Stimulated activated memory B cell treated with anti-CD40 and anti-IgM and Interleukin-4, amounts not matched to agents 10 μg/mL and 1 μg/mL and 100 μg/mL, for 72 hours (primary cell): ENCODE measurements at regions not wholly inside any gene's neighbourhood (a gene's known extent, or its start where the extent isn't known, plus 50 kb on each side); places are given as distances from the start of the nearest gene placed in this dataset.

ENCODE experiments used
- ATAC-seq: fragments of 150-1000 bp; cut with Tn5 transposase; 2 replicates; pipeline ENCODE4 v1.10.0; 2021
- H3K27ac Mint-ChIP-seq: one replicate; pipeline ENCODE4 v1.8.0; 2022; ENCODE audit warnings: mild to moderate bottlenecking, mixed read lengths
- H3K27me3 Mint-ChIP-seq: one replicate; pipeline ENCODE4 v1.8.0; 2022; ENCODE audit warnings: mixed read lengths
- H3K36me3 Mint-ChIP-seq: one replicate; pipeline ENCODE4 v1.8.0; 2022; ENCODE audit warnings: mixed read lengths
- H3K4me1 Mint-ChIP-seq: one replicate; pipeline ENCODE4 v1.8.0; 2022; ENCODE audit warnings: mixed read lengths
- H3K4me3 Mint-ChIP-seq: one replicate; pipeline ENCODE4 v1.8.0; 2022; ENCODE audit warnings: mild to moderate bottlenecking, moderate library complexity, mixed read lengths
- H3K9me3 Mint-ChIP-seq: one replicate; pipeline ENCODE4 v1.8.0; 2022; ENCODE audit warnings: mixed read lengths

GRCh38 chr1:112232848-112233247 is 163.2 kb upstream of the CTTNBP2NL start:
- Mint-ChIP-seq H3K4me3 (no peak overlapping the region), H3K27me3 (peaks cover 18% of the 10 kb centered on the region), H3K27ac (no peak overlapping the region), H3K4me1 (no peaks in the 10 kb centered on the region), H3K36me3 (no peaks in the 10 kb centered on the region), H3K9me3 (peaks cover 10% of the 10 kb centered on the region)
- ATAC-seq: peak; percentile 43

GRCh38 chr1:112234710-112235109 is 161.3 kb upstream of the CTTNBP2NL start:
- Mint-ChIP-seq H3K4me1 (no peaks in the 10 kb centered on the region), H3K27ac (no peak overlapping the region), H3K4me3 (no peak overlapping the region), H3K27me3 (peaks cover 18% of the 10 kb centered on the region), H3K9me3 (no peaks in the 10 kb centered on the region), H3K36me3 (no peaks in the 10 kb centered on the region)
- ATAC-seq: no peak

GRCh38 chr1:112237983-112238545 is 157.9 kb upstream of the CTTNBP2NL start:
- Mint-ChIP-seq H3K9me3 (no peaks in the 10 kb centered on the region), H3K36me3 (no peaks in the 10 kb centered on the region), H3K4me1 (no peaks in the 10 kb centered on the region), H3K4me3 (no peak overlapping the region), H3K27ac (no peak overlapping the region), H3K27me3 (peaks cover 12% of the 10 kb centered on the region)
- ATAC-seq: no peak

- ATAC-seq: no peak
- peaks cover 12% of the 10 kb centered on the region for H3K27me3 Mint-ChIP-seq
- no peaks in the 10 kb centered on the region for H3K36me3 Mint-ChIP-seq
- no peak overlapping the region for H3K4me3 Mint-ChIP-seq
- no peaks in the 10 kb centered on the region for H3K4me1 Mint-ChIP-seq
- no peaks in the 10 kb centered on the region for H3K9me3 Mint-ChIP-seq
- H3K27ac Mint-ChIP-seq: no peak overlapping the region
Measured at GRCh38 chr1:112239683-112240330, 156.2 kb upstream of the CTTNBP2NL start.

GRCh38 chr1:112242470-112242869 is 153.5 kb upstream of the CTTNBP2NL start:
- no peak overlapping the region for H3K4me3 Mint-ChIP-seq
- no peak overlapping the region for H3K27ac Mint-ChIP-seq
- no peaks in the 10 kb centered on the region for H3K9me3 Mint-ChIP-seq
- no peaks in the 10 kb centered on the region for H3K4me1 Mint-ChIP-seq
- peaks cover 12% of the 10 kb centered on the region for H3K27me3 Mint-ChIP-seq
- H3K36me3 Mint-ChIP-seq: no peaks in the 10 kb centered on the region
- no peak for ATAC-seq

- no peaks in the 10 kb centered on the region for H3K36me3 Mint-ChIP-seq
- no peaks in the 10 kb centered on the region for H3K9me3 Mint-ChIP-seq
- ATAC-seq: no peak
- no peaks in the 10 kb centered on the region for H3K4me1 Mint-ChIP-seq
- peaks cover 12% of the 10 kb centered on the region for H3K27me3 Mint-ChIP-seq
- H3K27ac Mint-ChIP-seq: no peak overlapping the region
- H3K4me3 Mint-ChIP-seq: no peak overlapping the region
Measured at GRCh38 chr1:112244131-112244530, 151.9 kb upstream of the CTTNBP2NL start.

GRCh38 chr1:112245114-112245513 is 150.9 kb upstream of the CTTNBP2NL start:
- peaks cover 19% of the 10 kb centered on the region for H3K27me3 Mint-ChIP-seq

GRCh38 chr1:112247036-112247597 is 148.9 kb upstream of the CTTNBP2NL start:
- Mint-ChIP-seq H3K27me3 (peaks cover 17% of the 10 kb centered on the region), H3K36me3 (no peaks in the 10 kb centered on the region), H3K4me3 (no peak overlapping the region), H3K9me3 (no peaks in the 10 kb centered on the region), H3K4me1 (no peaks in the 10 kb centered on the region), H3K27ac (no peak overlapping the region)
- no peak for ATAC-seq

More at GRCh38 chr1:112245114-112245513, 150.9 kb upstream of the CTTNBP2NL start:
- Mint-ChIP-seq H3K4me1 (no peaks in the 10 kb centered on the region), H3K9me3 (no peaks in the 10 kb centered on the region), H3K4me3 (no peak overlapping the region), H3K27ac (no peak overlapping the region), H3K36me3 (no peaks in the 10 kb centered on the region)
- ATAC-seq: no peak

GRCh38 chr1:112247961-112248360 is 148.1 kb upstream of the CTTNBP2NL start:
- H3K36me3 Mint-ChIP-seq: no peaks in the 10 kb centered on the region
- no peaks in the 10 kb centered on the region for H3K9me3 Mint-ChIP-seq
- no peak overlapping the region for H3K27ac Mint-ChIP-seq
- ATAC-seq: no peak
- no peaks in the 10 kb centered on the region for H3K4me1 Mint-ChIP-seq
- H3K4me3 Mint-ChIP-seq: no peak overlapping the region
- H3K27me3 Mint-ChIP-seq: peaks cover 26% of the 10 kb centered on the region

- Mint-ChIP-seq H3K9me3 (no peaks in the 10 kb centered on the region), H3K4me1 (no peaks in the 10 kb centered on the region), H3K4me3 (no peak overlapping the region), H3K27ac (no peak overlapping the region), H3K36me3 (no peaks in the 10 kb centered on the region), H3K27me3 (peaks cover 40% of the 10 kb centered on the region)
- no peak for ATAC-seq
Measured at GRCh38 chr1:112250892-112251291, 145.1 kb upstream of the CTTNBP2NL start.

- peaks cover 40% of the 10 kb centered on the region for H3K27me3 Mint-ChIP-seq
- no peak for ATAC-seq
- no peaks in the 10 kb centered on the region for H3K9me3 Mint-ChIP-seq
- no peaks in the 10 kb centered on the region for H3K36me3 Mint-ChIP-seq
- no peak overlapping the region for H3K4me3 Mint-ChIP-seq
- H3K27ac Mint-ChIP-seq: no peak overlapping the region
- no peaks in the 10 kb centered on the region for H3K4me1 Mint-ChIP-seq
Measured at GRCh38 chr1:112251766-112252506, 144.1 kb upstream of the CTTNBP2NL start.

GRCh38 chr1:112253366-112253765 is 142.6 kb upstream of the CTTNBP2NL start:
- no peak overlapping the region for H3K4me3 Mint-ChIP-seq
- no peaks in the 10 kb centered on the region for H3K36me3 Mint-ChIP-seq

GRCh38 chr1:112255080-112255479 is 140.9 kb upstream of the CTTNBP2NL start:
- Mint-ChIP-seq H3K4me3 (no peak overlapping the region), H3K27me3 (peaks cover 33% of the 10 kb centered on the region), H3K27ac (no peak overlapping the region), H3K36me3 (no peaks in the 10 kb centered on the region), H3K4me1 (no peaks in the 10 kb centered on the region), H3K9me3 (no peaks in the 10 kb centered on the region)
- no peak for ATAC-seq

More at GRCh38 chr1:112253366-112253765, 142.6 kb upstream of the CTTNBP2NL start:
- no peak overlapping the region for H3K27ac Mint-ChIP-seq
- no peaks in the 10 kb centered on the region for H3K4me1 Mint-ChIP-seq
- no peaks in the 10 kb centered on the region for H3K9me3 Mint-ChIP-seq
- peaks cover 40% of the 10 kb centered on the region for H3K27me3 Mint-ChIP-seq
- no peak for ATAC-seq

- Mint-ChIP-seq H3K4me1 (no peaks in the 10 kb centered on the region), H3K4me3 (no peak overlapping the region), H3K9me3 (no peaks in the 10 kb centered on the region), H3K27ac (no peak overlapping the region), H3K27me3 (peaks cover 27% of the 10 kb centered on the region), H3K36me3 (no peaks in the 10 kb centered on the region)
- no peak for ATAC-seq
Measured at GRCh38 chr1:112256411-112256810, 139.6 kb upstream of the CTTNBP2NL start.

GRCh38 chr1:112257043-112257835 is 138.8 kb upstream of the CTTNBP2NL start:
- H3K4me3 Mint-ChIP-seq: no peak overlapping the region
- H3K36me3 Mint-ChIP-seq: no peaks in the 10 kb centered on the region
- no peaks in the 10 kb centered on the region for H3K4me1 Mint-ChIP-seq
- H3K9me3 Mint-ChIP-seq: no peaks in the 10 kb centered on the region
- H3K27ac Mint-ChIP-seq: no peak overlapping the region
- ATAC-seq: no peak
- H3K27me3 Mint-ChIP-seq: peaks cover 21% of the 10 kb centered on the region
